Astrocyte (in vitro differentiated cells and primary cell): ENCODE measurements at regions not wholly inside any gene's neighbourhood (a gene's known extent, or its start where the extent isn't known, plus 50 kb on each side); places are given as distances from the start of the nearest gene placed in this dataset.

ENCODE experiments used
- DNase-seq: peaks from one replicate; pipeline ENCODE4 v3.0.0-alpha.2; 2010; ENCODE audit warnings: low read depth
- FAIRE-seq: peaks from 2 replicates; lab custom pipeline; 2011; peaks lifted over from hg19 to GRCh38; lab: Jason Lieb, UNC
- H2AFZ ChIP-seq: 2 replicates; pipeline ENCODE4 v1.6.0; 2012; ENCODE audit warnings: low read depth, low read length, inconsistent platforms
- H3K27ac ChIP-seq: 2 replicates; pipeline ENCODE4 v1.5.1; 2011; ENCODE audit warnings: low read depth, low read length, inconsistent platforms
- H3K27me3 ChIP-seq: 2 replicates; pipeline ENCODE4 v1.6.0; 2011; ENCODE audit warnings: low read length, inconsistent platforms; ENCODE audit not compliant: insufficient read depth
- H3K36me3 ChIP-seq: 2 replicates; pipeline ENCODE4 v1.5.1; 2011; ENCODE audit warnings: low read length, inconsistent platforms; ENCODE audit not compliant: insufficient read depth
- H3K4me1 ChIP-seq: 2 replicates; pipeline ENCODE4 v1.5.1; 2011; ENCODE audit warnings: low read length, inconsistent platforms; ENCODE audit not compliant: insufficient read depth
- H3K4me2 ChIP-seq: 2 replicates; pipeline ENCODE4 v1.6.0; 2012; ENCODE audit warnings: low read length, inconsistent platforms
- H3K4me3 ChIP-seq: 2 replicates; pipeline ENCODE4 v1.5.1; 2011; ENCODE audit warnings: low read depth, mild to moderate bottlenecking, low read length, inconsistent platforms; ENCODE audit not compliant: insufficient read depth
- H3K79me2 ChIP-seq: 2 replicates; pipeline ENCODE4 v1.6.0; 2012; ENCODE audit warnings: mild to moderate bottlenecking, low read length, inconsistent platforms; ENCODE audit not compliant: insufficient read depth
- H3K9ac ChIP-seq: 2 replicates; pipeline ENCODE4 v1.6.0; 2012; ENCODE audit warnings: mild to moderate bottlenecking, low read length, inconsistent platforms
- H3K9me3 ChIP-seq: 2 replicates; pipeline ENCODE4 v1.5.1; 2012; ENCODE audit warnings: low read depth, mild to moderate bottlenecking, low read length, inconsistent platforms; ENCODE audit not compliant: insufficient read depth
- H4K20me1 ChIP-seq: 2 replicates; pipeline ENCODE4 v1.6.0; 2012; ENCODE audit warnings: low read length, inconsistent platforms; ENCODE audit not compliant: insufficient read depth
- H3K27ac Mint-ChIP-seq: one replicate; pipeline ENCODE4 v1.8.0; 2021; ENCODE audit warnings: mild to moderate bottlenecking, mixed read lengths; ENCODE audit not compliant: unreplicated experiment
- H3K27me3 Mint-ChIP-seq: one replicate; pipeline ENCODE4 v1.8.0; 2021; ENCODE audit warnings: low read depth, mixed read lengths; ENCODE audit not compliant: unreplicated experiment
- H3K36me3 Mint-ChIP-seq: one replicate; pipeline ENCODE4 v1.8.0; 2021; ENCODE audit warnings: low read depth, mixed read lengths; ENCODE audit not compliant: unreplicated experiment
- H3K4me1 Mint-ChIP-seq: one replicate; pipeline ENCODE4 v1.8.0; 2021; ENCODE audit warnings: low read depth, mixed read lengths; ENCODE audit not compliant: unreplicated experiment
- H3K4me3 Mint-ChIP-seq: one replicate; pipeline ENCODE4 v1.8.0; 2021; ENCODE audit warnings: mild to moderate bottlenecking, moderate library complexity, mixed read lengths; ENCODE audit not compliant: unreplicated experiment
- H3K9me3 Mint-ChIP-seq: one replicate; pipeline ENCODE4 v1.8.0; 2021; ENCODE audit warnings: mild to moderate bottlenecking, mixed read lengths; ENCODE audit not compliant: unreplicated experiment
- CTCF ChIP-seq: IDR thresholded peaks from 2 replicates; pipeline ENCODE4 v1.5.1; 2011; ENCODE audit warnings: low read depth, mild to moderate bottlenecking, inconsistent platforms, low read length, moderate library complexity; ENCODE audit not compliant: insufficient read depth
- EZH2 ChIP-seq: IDR thresholded peaks from 2 replicates; pipeline ENCODE4 v1.6.1; 2012; ENCODE audit warnings: mild to moderate bottlenecking, low read length, inconsistent platforms; ENCODE audit not compliant: insufficient read depth

GRCh38 chr4:114383067-114383466 lies 215.5 kb upstream of the UGT8 start:
- no peak overlapping the region for H2AFZ ChIP-seq
- Mint-ChIP-seq H3K27ac (peak overlapping the region; percentile 31), H3K9me3 (no peaks in the 10 kb centered on the region), H3K4me1 (peaks cover 5% of the 10 kb centered on the region), H3K36me3 (no peaks in the 10 kb centered on the region), H3K27me3 (no peaks in the 10 kb centered on the region), H3K4me3 (no peak overlapping the region)
- H3K27ac ChIP-seq: no peak overlapping the region
- H3K4me3 ChIP-seq: no peak overlapping the region
- no peaks in the 10 kb centered on the region for H3K27me3 ChIP-seq
- no peaks in the 10 kb centered on the region for H3K36me3 ChIP-seq
- no peak overlapping the region for H3K9ac ChIP-seq
- TF ChIP-seq CTCF: no peak
- TF ChIP-seq EZH2: no peak
- no peaks in the 10 kb centered on the region for H3K9me3 ChIP-seq
- peaks cover 16% of the 10 kb centered on the region for H3K4me1 ChIP-seq
- no peaks in the 10 kb centered on the region for H4K20me1 ChIP-seq
- H3K4me2 ChIP-seq: peak overlapping the region; percentile 44
- H3K79me2 ChIP-seq: no peaks in the 10 kb centered on the region
- DNase-seq (peak; percentile 27), FAIRE-seq (peak; percentile 34)

- H3K4me2 ChIP-seq: peak overlapping the region; percentile 44
- H3K4me1 Mint-ChIP-seq: peaks cover 5% of the 10 kb centered on the region
- H3K27me3 ChIP-seq: no peaks in the 10 kb centered on the region
- H3K9me3 ChIP-seq: no peaks in the 10 kb centered on the region
- FAIRE-seq (peak; percentile 93), DNase-seq (peak; percentile 95)
- H3K27me3 Mint-ChIP-seq: no peaks in the 10 kb centered on the region
- H3K4me3 ChIP-seq: no peak overlapping the region
- H3K27ac ChIP-seq: peak overlapping the region; percentile 40
- no peaks in the 10 kb centered on the region for H4K20me1 ChIP-seq
- H3K4me1 ChIP-seq: peaks cover 16% of the 10 kb centered on the region
- TF ChIP-seq EZH2 (no peak), CTCF (no peak)
- no peak overlapping the region for H3K4me3 Mint-ChIP-seq
- no peak overlapping the region for H2AFZ ChIP-seq
- no peaks in the 10 kb centered on the region for H3K9me3 Mint-ChIP-seq
- H3K36me3 Mint-ChIP-seq: no peaks in the 10 kb centered on the region
- no peaks in the 10 kb centered on the region for H3K79me2 ChIP-seq
- H3K27ac Mint-ChIP-seq: peak overlapping the region; percentile 21
- H3K36me3 ChIP-seq: no peaks in the 10 kb centered on the region
- peak overlapping the region; percentile 9 for H3K9ac ChIP-seq
These were observed 214.9 kb upstream of the UGT8 start for GRCh38 chr4:114383721-114384120.

- H3K36me3 Mint-ChIP-seq: no peaks in the 10 kb centered on the region
- no peak overlapping the region for H3K4me3 ChIP-seq
- no peak overlapping the region for H2AFZ ChIP-seq
- DNase-seq (peak; percentile 31), FAIRE-seq (no peak)
- no peaks in the 10 kb centered on the region for H4K20me1 ChIP-seq
- H3K4me2 ChIP-seq: no peak overlapping the region
- H3K27ac Mint-ChIP-seq: no peak overlapping the region
- no peaks in the 10 kb centered on the region for H3K27me3 ChIP-seq
- peaks cover 5% of the 10 kb centered on the region for H3K4me1 Mint-ChIP-seq
- TF ChIP-seq EZH2 (no peak), CTCF (peak; percentile 60)
- no peaks in the 10 kb centered on the region for H3K79me2 ChIP-seq
- no peaks in the 10 kb centered on the region for H3K27me3 Mint-ChIP-seq
- no peaks in the 10 kb centered on the region for H3K36me3 ChIP-seq
- H3K9me3 ChIP-seq: no peaks in the 10 kb centered on the region
- peaks cover 16% of the 10 kb centered on the region for H3K4me1 ChIP-seq
- H3K9ac ChIP-seq: no peak overlapping the region
- no peaks in the 10 kb centered on the region for H3K9me3 Mint-ChIP-seq
- no peak overlapping the region for H3K4me3 Mint-ChIP-seq
- peak overlapping the region; percentile 40 for H3K27ac ChIP-seq
These were observed 214.0 kb upstream of the UGT8 start for GRCh38 chr4:114384629-114385028.
